HUDEP-2 (cell line): ENCODE measurements at regions not wholly inside any gene's neighbourhood (a gene's known extent, or its start where the extent isn't known, plus 50 kb on each side); places are given as distances from the start of the nearest gene placed in this dataset.

ENCODE experiments used
- DNase-seq, 76 experiments: peaks; one replicate each; lab custom pipeline; 2025; ENCODE audit not compliant: unreplicated experiment in 76 of 76; lab: John Stamatoyannopoulos, UW

DNA sequence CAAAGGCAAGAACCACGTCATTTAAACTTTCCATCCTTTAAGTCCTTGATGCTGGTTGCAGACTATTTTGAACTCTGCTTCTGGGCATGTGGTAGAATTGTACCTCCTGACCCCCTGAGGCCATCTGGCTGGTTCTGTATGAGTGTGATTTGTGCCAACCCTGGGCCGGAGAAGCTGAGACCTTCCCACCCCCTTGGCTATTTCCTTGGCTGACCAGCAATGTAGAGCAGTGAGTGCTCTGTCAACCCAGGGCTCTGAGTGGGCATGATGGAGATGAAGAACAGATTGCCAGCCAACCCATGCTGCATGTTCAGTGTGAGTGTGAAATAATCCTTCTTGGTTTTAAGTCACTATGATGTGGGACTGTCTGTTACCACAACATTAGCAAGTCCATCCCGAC, 82.1 kb upstream of the RASGRP1 start:
- DNase-seq: no peak

- DNase-seq: no peak
These were observed 83.1 kb upstream of the RASGRP1 start for GRCh38 chr15:38647683-38648082.

GRCh38 chr15:38648121-38648843, 83.7 kb upstream of the RASGRP1 start:
- DNase-seq: no peak

DNA sequence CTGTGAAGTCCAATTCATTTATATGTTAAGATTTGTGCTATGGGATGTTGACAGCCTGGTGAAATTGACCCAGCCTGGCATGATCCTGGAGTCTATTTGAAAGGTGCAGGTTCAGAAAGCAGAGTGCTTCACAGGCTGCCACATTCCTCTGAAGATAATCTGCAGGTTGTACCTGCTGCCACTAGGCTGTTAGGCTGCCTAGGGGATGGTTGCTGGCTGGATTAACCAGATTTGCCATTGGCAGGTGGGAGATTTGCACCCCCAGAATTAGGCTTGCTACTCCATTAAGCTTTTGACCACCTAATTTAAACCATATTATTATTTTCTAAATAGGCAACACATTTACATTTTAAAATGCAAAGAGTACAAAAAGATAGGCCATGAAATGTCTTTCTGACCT, 85.8 kb upstream of the RASGRP1 start:
- no peak for DNase-seq

GRCh38 chr15:38650936-38651327, 86.3 kb upstream of the RASGRP1 start:
- DNase-seq: no peak

GRCh38 chr15:38651328-38652038, 86.9 kb upstream of the RASGRP1 start:
- no peak for DNase-seq

- DNase-seq: no peak
These were observed 87.7 kb upstream of the RASGRP1 start for GRCh38 chr15:38652183-38652794.

GRCh38 chr15:38652998-38653397, 88.4 kb upstream of the RASGRP1 start:
- DNase-seq: no peak

- DNase-seq: no peak
These were observed 93.8 kb upstream of the RASGRP1 start for GRCh38 chr15:38658431-38658830.

- no peak for DNase-seq
These were observed 96.1 kb upstream of the RASGRP1 start for GRCh38 chr15:38660738-38661137.

DNA sequence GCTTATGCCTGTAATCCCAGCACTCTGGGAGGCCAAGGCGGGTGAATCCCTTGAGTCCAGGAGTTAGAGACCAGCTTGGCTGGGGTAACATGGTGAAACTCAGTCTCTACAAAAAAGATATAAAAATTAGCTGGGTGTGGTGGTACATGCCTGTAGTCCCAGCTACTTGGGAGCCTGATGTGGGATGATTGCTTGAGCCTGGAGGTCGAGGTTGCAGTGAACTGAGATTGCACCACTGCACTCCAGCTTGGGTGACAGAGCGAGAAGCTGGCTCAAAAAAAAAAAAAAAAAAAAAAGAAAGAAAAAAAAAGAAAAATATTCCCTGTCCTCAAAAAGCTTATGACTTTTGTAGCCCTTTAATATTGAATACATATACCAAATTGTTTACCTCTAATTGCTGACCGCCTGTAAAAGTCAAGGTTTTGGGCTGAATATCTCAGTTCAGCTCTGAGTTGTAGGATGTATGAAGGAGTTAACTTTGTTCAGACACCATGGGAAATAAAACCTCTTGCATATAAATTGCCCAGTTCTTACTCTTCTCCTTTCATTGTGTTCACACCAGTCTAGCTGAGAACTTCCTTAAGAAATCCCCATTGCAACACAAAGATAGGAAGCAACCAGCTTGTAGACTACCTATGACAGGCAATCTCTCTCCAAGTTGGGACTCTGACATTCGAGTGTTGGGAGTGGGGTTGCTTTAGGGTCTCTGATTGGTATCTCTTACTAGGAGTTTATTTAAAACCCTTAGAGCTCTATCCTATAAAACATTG, 97.6 kb upstream of the RASGRP1 start:
- DNase-seq: no peak

DNA sequence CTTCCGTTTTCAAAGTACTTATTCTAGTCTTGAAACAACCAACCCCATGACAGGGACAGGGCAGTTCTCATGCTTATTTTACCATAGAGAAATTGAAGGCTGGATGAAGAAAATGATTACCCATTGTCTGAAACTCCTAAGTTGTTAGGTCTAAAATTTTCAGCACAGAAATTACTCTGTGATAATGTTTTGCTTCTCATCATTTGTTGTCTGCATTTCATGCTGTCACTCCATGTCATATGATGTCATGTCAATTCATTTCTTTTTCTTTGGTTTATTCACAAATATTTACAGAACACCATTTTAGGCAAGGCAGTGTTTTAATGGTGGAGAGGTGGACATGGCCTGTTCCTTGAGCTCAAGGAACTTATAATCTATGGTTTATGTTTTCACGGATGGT, 98.2 kb upstream of the RASGRP1 start:
- DNase-seq: no peak

GRCh38 chr15:38665586-38666305, 101.1 kb upstream of the RASGRP1 start:
- no peak for DNase-seq

DNA sequence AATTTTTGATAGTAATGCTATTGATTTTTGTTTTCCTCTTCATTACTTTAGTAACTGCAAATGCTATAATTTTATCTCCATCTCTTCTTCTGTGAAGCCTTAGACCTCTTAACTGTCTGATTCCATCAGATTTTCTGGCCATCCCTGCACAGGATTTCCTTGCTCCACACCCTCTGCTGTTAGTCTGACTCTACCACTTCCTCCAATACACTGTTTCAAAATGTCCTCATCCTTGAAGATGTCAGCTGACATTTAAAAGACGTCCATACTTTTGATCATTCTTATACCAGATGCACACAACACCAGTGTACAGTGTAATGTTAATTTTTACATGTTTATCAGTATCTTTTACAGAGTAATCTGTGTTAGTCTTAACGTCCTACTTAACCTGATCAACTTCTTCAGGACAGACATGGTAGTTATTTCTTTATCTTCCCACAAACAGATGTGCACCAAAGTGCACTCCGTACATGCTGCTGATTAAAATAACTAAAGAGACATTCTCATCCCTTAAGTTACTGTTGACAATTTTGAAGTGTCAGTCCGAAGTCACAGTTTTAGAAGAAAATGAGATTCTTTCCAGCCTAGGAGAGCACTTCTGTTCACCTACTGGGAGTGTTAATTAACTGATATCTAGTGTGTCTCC, 102.4 kb upstream of the RASGRP1 start:
- no peak for DNase-seq

DNA sequence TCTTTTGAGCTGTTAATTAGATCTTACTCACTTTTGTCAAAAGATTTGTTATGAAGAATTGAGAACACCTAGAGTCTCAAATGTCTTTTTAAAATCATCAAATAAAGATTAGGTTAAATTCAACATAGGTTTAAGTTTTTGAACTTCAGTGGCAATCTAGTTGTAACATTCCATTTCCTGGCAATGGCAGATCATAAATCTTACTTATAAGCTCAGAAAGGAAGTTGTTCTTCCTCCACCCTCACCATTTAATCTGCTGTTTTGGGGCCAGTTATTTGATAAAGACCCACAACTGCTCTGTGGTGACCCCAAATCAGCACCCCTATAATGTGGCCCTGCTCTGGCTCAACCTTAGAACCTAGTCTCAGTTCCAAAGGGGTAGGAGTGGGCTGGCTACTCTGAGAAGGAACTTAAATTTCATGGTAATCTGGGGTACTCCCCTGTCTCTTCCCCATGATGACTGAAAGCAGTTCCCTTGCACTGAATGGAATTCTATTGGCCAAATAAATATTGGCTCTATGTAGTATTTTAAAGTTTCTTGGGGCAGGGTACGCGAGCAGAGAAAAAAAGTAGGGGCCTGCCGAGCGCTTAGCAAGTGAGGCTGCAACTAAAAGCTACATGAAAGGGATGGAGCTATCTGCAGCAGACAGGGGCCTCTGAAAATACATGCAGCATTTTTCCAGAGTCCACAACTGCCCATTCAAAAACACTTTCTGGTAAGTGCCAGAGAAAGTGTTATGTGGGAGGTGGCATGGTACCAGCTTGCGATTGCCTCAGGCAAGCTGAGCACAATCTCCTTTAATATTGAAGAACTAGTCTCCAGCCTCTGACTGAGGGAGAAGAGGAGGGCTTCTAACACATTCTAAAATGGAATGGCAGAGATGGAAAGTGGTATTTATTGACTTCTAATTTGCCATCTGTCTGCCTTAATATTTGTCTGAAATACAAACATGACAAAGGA, 103.6 kb upstream of the RASGRP1 start:
- no peak for DNase-seq

GRCh38 chr15:38668898-38669391, 104.3 kb upstream of the RASGRP1 start:
- DNase-seq: no peak

DNA sequence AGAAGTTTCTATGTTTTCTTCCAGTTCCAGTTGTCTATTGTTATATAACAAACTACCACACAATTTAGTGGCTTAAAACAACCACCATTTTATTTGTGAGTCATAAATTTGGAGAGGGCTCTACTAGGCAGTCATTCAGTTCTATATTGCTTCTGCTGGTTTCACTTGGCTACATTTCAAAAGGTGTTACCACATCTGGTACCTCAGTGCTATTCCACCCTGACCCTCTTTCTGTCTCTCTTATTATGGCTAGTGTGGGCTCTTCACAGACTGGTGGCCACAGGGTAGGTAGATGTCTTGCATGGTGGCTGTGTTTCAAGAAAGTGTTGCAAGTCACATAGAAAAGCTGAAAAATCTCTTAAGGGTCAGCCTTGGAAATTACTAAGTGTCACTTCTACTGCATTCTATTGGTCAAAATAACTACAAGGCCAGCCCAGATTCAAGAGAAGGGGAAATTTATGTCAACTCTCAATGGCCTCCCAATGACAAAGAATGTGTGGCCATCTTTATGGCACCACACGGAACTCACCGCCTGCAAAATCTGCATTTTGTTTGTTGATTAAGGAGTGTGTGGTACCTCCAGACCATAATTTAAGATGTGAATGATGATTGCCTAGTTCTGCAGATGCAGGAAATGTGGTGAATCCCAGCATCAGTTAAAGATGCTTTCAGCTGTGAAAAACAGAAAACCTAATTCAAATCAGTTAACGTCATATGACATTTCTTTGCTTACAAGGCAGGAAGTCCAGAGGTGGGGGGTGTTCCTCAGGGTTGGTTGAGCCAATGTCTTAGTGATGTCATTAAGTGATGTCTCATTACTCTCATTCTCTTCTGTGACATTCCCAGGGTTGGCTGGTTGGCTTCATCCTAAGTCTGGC, 105.8 kb upstream of the RASGRP1 start:
- no peak for DNase-seq

DNA sequence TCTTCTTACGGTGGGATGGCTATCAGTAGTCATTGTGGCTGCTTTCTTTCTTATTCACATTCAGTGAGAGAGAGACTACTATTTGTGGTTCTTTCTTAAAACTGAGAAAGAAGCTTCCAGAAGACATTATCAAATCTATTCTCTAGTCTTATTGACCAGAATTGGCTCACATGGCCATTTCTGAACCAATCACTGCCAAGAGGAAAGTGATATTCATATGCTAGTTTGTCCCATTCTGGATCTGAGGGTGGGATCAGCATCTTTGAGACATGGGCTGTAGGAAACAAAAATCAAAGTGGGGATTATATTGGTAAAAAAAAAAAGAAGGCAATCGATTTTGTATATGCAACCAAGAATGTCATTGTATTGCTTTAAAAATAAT, 106.4 kb upstream of the RASGRP1 start:
- DNase-seq: no peak
